K562 (cell line): ENCODE measurements at regions not wholly inside any gene's neighbourhood (a gene's known extent, or its start where the extent isn't known, plus 50 kb on each side); places are given as distances from the start of the nearest gene placed in this dataset.
A peak's percentile ranks its signal among the peaks of the same experiment; 100 is the strongest.
"Not testable (repeated sequence)": the region's sequence is repeated elsewhere in the genome, so short reads cannot be mapped to it uniquely, and the experiment has no call there.

ENCODE experiments used
- ATAC-seq: fragments of 200-7000 bp; cut with Tn5 transposase; 3 replicates; pipeline ENCODE4 v1.9.1; 2020; ENCODE audit warnings: moderate library complexity
- BruUV-seq: library from RNA; stranded (reverse); fragments of 400-500 nt; replicated peaks from 2 replicates; lab custom pipeline; 2021; lab: Mats Ljungman, UMichigan
- CTCF ChIA-PET: fragments of 300-600 bp; formaldehyde crosslinking; extraction: SDS; loops from one replicate; lab custom pipeline; 2021; ENCODE audit warnings: low intra/inter-chr PET ratio; lab: Yijun Ruan, JAX
- POLR2A ChIA-PET: fragments of 300-600, 350-650 bp; sonication (Branson Sonifier 250); formaldehyde crosslinking; extraction: SDS; loops from one replicate; lab custom pipeline; 2021; ENCODE audit warnings: antibody characterized with exemption, inconsistent platforms; lab: Yijun Ruan, JAX
- DNase-seq, 4 experiments: peaks; one replicate each; pipeline versions ENCODE4 v3.0.0 to v3.0.0-alpha.2; 2011 to 2018; ENCODE audit warnings: low spot score in 3 of 4, mixed read lengths in 3 of 4; ENCODE audit errors: extremely low read depth in 1 of 4
- FAIRE-seq: peaks from 2 replicates; lab custom pipeline; 2011; peaks lifted over from hg19 to GRCh38; lab: Jason Lieb, UNC
- H2AFZ ChIP-seq: 2 replicates; pipeline ENCODE4 v1.6.0; 2011; ENCODE audit warnings: low read depth, low read length, control low read depth, inconsistent platforms
- H3K27ac ChIP-seq: fragments of 200-600 bp; 3 replicates; pipeline ENCODE4 v1.8.0; 2011; ENCODE audit warnings: low read depth, mild to moderate bottlenecking, control low read depth, inconsistent platforms, low read length, moderate library complexity, mixed read lengths; ENCODE audit errors: extremely low read depth
- H3K27me3 ChIP-seq, 2 experiments: fragments of 300-600 bp in 1 of 2; 2 replicates in 1 of 2; 3 replicates in 1 of 2; pipeline versions ENCODE4 v1.6.0 to v1.8.0; 2011; ENCODE audit warnings: inconsistent platforms in 2 of 2, low read length in 2 of 2, mild to moderate bottlenecking in 1 of 2, mixed read lengths in 1 of 2, moderate library complexity in 1 of 2; ENCODE audit not compliant: control insufficient read depth in 2 of 2, insufficient read depth in 2 of 2
- H3K36me3 ChIP-seq: fragments of 300-600 bp; 3 replicates; pipeline ENCODE4 v1.8.0; 2011; ENCODE audit warnings: mild to moderate bottlenecking, low read length, inconsistent platforms; ENCODE audit not compliant: control insufficient read depth, insufficient read depth
- H3K4me1 ChIP-seq, 2 experiments: fragments of 200-600 bp in 1 of 2; replicated peaks in 1 of 2; 2 replicates in 1 of 2; 3 replicates in 1 of 2; pipeline versions ENCODE4 v1.5.1 to v1.8.0; 2011; ENCODE audit warnings: inconsistent platforms in 2 of 2, low read length in 2 of 2, mild to moderate bottlenecking in 1 of 2, mixed read lengths in 1 of 2, moderate library complexity in 1 of 2; ENCODE audit not compliant: control insufficient read depth in 2 of 2, insufficient read depth in 2 of 2
- H3K4me2 ChIP-seq: 2 replicates; pipeline ENCODE4 v1.6.1; 2011; ENCODE audit warnings: low read length, control low read depth, inconsistent platforms, mixed read lengths; ENCODE audit not compliant: insufficient read depth
- H3K4me3 ChIP-seq: fragments of 200-600 bp; sonication (generic), shearing (Covaris generic); 2 replicates; pipeline ENCODE4 v1.5.1; 2016; ENCODE audit warnings: control low read depth, inconsistent platforms
- H3K79me2 ChIP-seq: fragments of 200-600 bp; 3 replicates; pipeline ENCODE4 v1.8.0; 2011; ENCODE audit warnings: low read length, inconsistent platforms; ENCODE audit not compliant: control insufficient read depth, insufficient read depth
- H3K9ac ChIP-seq, 2 experiments: 2 replicates each; pipeline versions ENCODE4 v1.6.0 to v1.6.1; 2011; ENCODE audit warnings: low read depth in 2 of 2, low read length in 2 of 2, control low read depth in 1 of 2, inconsistent platforms in 1 of 2, mild to moderate bottlenecking in 1 of 2, mixed read lengths in 1 of 2; ENCODE audit not compliant: insufficient read depth in 1 of 2
- H3K9me1 ChIP-seq: one replicate; pipeline ENCODE4 v1.6.0; 2011; ENCODE audit warnings: inconsistent platforms, mild to moderate bottlenecking, low read length, moderate library complexity; ENCODE audit not compliant: control insufficient read depth, insufficient read depth
- H3K9me3 ChIP-seq: replicated peaks from 2 replicates; pipeline ENCODE4 v1.5.1; 2011; ENCODE audit warnings: low read depth, low read length, inconsistent platforms; ENCODE audit not compliant: control insufficient read depth, insufficient read depth
- H4K20me1 ChIP-seq: replicated peaks from 2 replicates; pipeline ENCODE4 v1.6.1; 2011; ENCODE audit warnings: low read length, inconsistent platforms, mixed read lengths; ENCODE audit not compliant: control insufficient read depth, insufficient read depth
- ARHGAP35 ChIP-seq: fragments of 450-650 bp; IDR thresholded peaks from 2 replicates; pipeline ENCODE4 v1.6.1; 2018; ENCODE audit not compliant: partially characterized antibody
- ELF4 ChIP-seq: fragments of 450-650 bp; formaldehyde crosslinking; IDR thresholded peaks from 2 replicates; pipeline ENCODE4 v1.4.0; 2022; ENCODE audit warnings: missing genetic modification characterization
- HBP1 ChIP-seq: fragments of 450-650 bp; formaldehyde crosslinking; IDR thresholded peaks from 2 replicates; pipeline ENCODE4 v1.4.0; 2022; ENCODE audit warnings: missing genetic modification characterization
- MTA1 ChIP-seq: fragments of 450-650 bp; IDR thresholded peaks from 2 replicates; pipeline ENCODE4 v1.6.1; 2017; ENCODE audit warnings: borderline replicate concordance
- MYBL2 ChIP-seq, 2 experiments: fragments of 450-650 bp in 1 of 2; sonication (generic) in 1 of 2; formaldehyde crosslinking in 1 of 2; IDR thresholded peaks; 2 replicates each; pipeline versions ENCODE4 v1.6.1 to v1.8.1; 2017 to 2022; ENCODE audit warnings: borderline replicate concordance in 1 of 2, inconsistent platforms in 1 of 2, low read depth in 1 of 2, mild to moderate bottlenecking in 1 of 2, missing genetic modification reagents in 1 of 2, moderate library complexity in 1 of 2
- THRAP3 ChIP-seq: fragments of 450-650 bp; IDR thresholded peaks from 2 replicates; pipeline ENCODE4 v1.6.1; 2016; ENCODE audit warnings: mild to moderate bottlenecking, inconsistent platforms, borderline replicate concordance
- THRB ChIP-seq: fragments of 450-650 bp; formaldehyde crosslinking; conservative IDR thresholded peaks from 2 replicates; pipeline ENCODE4 v1.4.0; 2022; ENCODE audit warnings: mild to moderate bottlenecking, missing genetic modification characterization
- ZBTB5 ChIP-seq: fragments of 450-650 bp; IDR thresholded peaks from 2 replicates; pipeline ENCODE4 v1.6.1; 2017; ENCODE audit warnings: antibody characterized with exemption
- WGBS: fragments of 100-300 bp; shearing (Covaris generic); methylation state at CpG from one replicate; pipeline ENCODE4 v1.1.6; 2016; ENCODE audit warnings: low coverage, mixed read lengths; ENCODE audit not compliant: insufficient coverage; ENCODE audit errors: missing lambda C conversion rate; 5-methylcytosine and 5-hydroxymethylcytosine counted together
- in situ Hi-C: fragments of 300-500 bp; cut with MboI; formaldehyde crosslinking; loops from 4 replicates; pipeline ENCODE4 v1.15.0; 2018; ENCODE audit warnings: inconsistent platforms, mixed read lengths
- intact Hi-C: fragments of 100-400 bp; cut with micrococcal nuclease; formaldehyde crosslinking; loops from 2 replicates; pipeline ENCODE4 v1.14.2; 2022
- TF ChIP-seq, protein P1 (sequence below): fragments of 450-650 bp; formaldehyde crosslinking; IDR thresholded peaks from 2 replicates; pipeline ENCODE4 v1.4.0; 2022; ENCODE audit warnings: missing genetic modification characterization
- TF ChIP-seq, protein P2 (sequence below): IDR thresholded peaks from 2 replicates; pipeline ENCODE4 v1.6.1; 2016; ENCODE audit warnings: missing genetic modification characterization, missing compliant biosample characterization

GRCh38 chr9:124089631-124090488 is 78.3 kb downstream of the LHX2 start:
- not testable (repeated sequence) for BruUV-seq; H3K27ac ChIP-seq; DNase-seq; FAIRE-seq; H3K4me2 ChIP-seq; H3K4me1 ChIP-seq; H3K9me3 ChIP-seq; TF ChIP-seq MYBL2 (CRISPR knock-in tag; IDR thresholded peaks at IDR 0.05; ENCODE audit: borderline replicate concordance)
- TF ChIP-seq ELF4 (CRISPR knock-in tag) (0 out of 2 replicates have a peak, but pooled peaks have one; percentile 46), THRB (peak; percentile 80; the same call in 1 of the 2 replicates), HBP1 (CRISPR knock-in tag) (0 out of 2 replicates have a peak, but pooled peaks have one; percentile 22), ZBTB5 (peak; percentile 39; the same call in 1 of the 2 replicates), MTA1 (0 out of 2 replicates have a peak, but pooled peaks have one; percentile 49), ARHGAP35 (peak; percentile 68), THRAP3 (0 out of 2 replicates have a peak, but pooled peaks have one; percentile 61), MYBL2 (IDR thresholded peaks at IDR 0.05; ENCODE audit: low read depth) (0 out of 2 replicates have a peak, but pooled peaks have one; percentile 19)
- TF ChIP-seq, protein P1, sequence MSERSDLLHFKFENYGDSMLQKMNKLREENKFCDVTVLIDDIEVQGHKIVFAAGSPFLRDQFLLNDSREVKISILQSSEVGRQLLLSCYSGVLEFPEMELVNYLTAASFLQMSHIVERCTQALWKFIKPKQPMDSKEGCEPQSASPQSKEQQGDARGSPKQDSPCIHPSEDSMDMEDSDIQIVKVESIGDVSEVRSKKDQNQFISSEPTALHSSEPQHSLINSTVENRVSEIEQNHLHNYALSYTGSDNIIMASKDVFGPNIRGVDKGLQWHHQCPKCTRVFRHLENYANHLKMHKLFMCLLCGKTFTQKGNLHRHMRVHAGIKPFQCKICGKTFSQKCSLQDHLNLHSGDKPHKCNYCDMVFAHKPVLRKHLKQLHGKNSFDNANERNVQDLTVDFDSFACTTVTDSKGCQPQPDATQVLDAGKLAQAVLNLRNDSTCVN (CRISPR knock-in tag), result 0 out of 2 replicates have a peak, but pooled peaks have one; percentile 31
- TF ChIP-seq, protein P2, sequence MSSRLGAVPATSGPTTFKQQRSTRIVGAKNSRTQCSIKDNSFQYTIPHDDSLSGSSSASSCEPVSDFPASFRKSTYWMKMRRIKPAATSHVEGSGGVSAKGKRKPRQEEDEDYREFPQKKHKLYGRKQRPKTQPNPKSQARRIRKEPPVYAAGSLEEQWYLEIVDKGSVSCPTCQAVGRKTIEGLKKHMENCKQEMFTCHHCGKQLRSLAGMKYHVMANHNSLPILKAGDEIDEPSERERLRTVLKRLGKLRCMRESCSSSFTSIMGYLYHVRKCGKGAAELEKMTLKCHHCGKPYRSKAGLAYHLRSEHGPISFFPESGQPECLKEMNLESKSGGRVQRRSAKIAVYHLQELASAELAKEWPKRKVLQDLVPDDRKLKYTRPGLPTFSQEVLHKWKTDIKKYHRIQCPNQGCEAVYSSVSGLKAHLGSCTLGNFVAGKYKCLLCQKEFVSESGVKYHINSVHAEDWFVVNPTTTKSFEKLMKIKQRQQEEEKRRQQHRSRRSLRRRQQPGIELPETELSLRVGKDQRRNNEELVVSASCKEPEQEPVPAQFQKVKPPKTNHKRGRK (tag), result peak; percentile 96
- TF ChIP-seq, all 486 proteins: peak for 10; not testable (repeated sequence) for 476
- in situ Hi-C loops, POLR2A ChIA-PET, CTCF ChIA-PET, H2AFZ ChIP-seq, H3K9ac ChIP-seq, H3K4me3 ChIP-seq, H3K9me1 ChIP-seq, ATAC-seq, H3K36me3 ChIP-seq, H3K79me2 ChIP-seq, intact Hi-C loops, H4K20me1 ChIP-seq: not testable (repeated sequence)
- WGBS, result 8% methylated on average over 9 of the region's 9 CpGs
- peaks cover 17 to 59% of the 10 kb centered on the region in 2 experiments; a peak in 3 of 5 replicates for H3K27me3 ChIP-seq
